GM21717 (cell line): ENCODE measurements at regions not wholly inside any gene's neighbourhood (a gene's known extent, or its start where the extent isn't known, plus 50 kb on each side); places are given as distances from the start of the nearest gene placed in this dataset.

Experiments
- ATAC-seq: cut with Tn5 transposase; IDR thresholded peaks from one replicate; pipeline ENCODE4 v1.9.1; 2021; ENCODE audit warnings: mild to moderate bottlenecking, moderate library complexity; ENCODE audit not compliant: unreplicated experiment

DNA sequence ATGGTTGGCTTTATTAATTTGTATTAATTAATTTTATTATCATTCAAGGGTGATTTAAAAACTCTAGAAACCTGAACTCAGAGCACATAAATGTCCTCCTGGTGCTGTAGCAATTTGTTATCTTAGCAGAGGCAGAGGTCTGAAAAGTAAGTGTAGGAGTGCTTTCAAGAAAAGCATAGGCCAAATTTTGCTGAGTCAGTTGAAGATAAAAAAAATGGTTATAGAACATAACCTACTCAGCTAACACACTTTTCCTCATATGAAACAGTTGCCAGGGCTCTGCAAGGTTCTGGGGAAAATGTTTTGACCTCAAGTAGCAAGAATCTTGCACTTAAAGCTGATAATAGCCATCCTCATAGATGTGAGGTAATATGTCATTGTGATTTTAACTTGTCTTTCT, 53.5 kb upstream of the CHODL start:
- no peak for ATAC-seq

DNA sequence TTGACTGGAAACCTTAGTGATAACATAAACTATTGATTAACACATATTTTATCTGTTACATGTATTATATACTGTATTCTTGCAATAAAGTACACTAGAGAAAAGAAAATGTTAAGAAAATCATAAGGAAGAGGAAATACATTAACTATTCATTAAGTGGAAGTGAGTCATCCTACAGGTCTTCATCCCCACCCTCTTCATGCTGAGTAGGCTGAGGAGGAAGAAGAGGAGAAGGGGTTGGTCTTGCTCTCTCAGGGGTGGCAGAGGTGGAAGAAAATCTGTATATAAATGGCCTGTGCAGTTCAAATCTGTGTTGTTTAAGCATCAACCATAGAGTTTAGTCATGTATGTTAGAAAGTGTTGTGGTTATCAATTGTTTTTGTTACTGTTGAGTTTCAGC, 66.1 kb upstream of the CHODL start:
- no peak for ATAC-seq

DNA sequence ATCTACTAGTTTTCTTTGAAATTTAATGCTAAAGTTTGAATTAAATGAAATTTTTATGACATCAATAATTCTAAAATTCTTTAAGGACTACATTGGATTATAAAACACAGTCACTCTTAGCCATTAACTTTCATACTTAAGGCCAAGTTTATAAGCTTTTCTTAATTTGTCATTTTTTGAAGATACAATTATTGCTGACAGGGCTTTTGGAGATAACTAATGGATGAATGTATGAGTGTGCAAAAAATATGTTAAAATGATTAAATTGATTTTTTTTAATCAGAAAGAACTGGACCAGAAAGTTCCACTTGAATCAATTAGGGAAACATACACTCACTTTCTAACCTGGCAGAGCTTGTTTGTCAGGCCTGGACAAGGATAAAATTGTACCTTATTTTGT, 70.3 kb upstream of the CHODL start:
- no peak for ATAC-seq

DNA sequence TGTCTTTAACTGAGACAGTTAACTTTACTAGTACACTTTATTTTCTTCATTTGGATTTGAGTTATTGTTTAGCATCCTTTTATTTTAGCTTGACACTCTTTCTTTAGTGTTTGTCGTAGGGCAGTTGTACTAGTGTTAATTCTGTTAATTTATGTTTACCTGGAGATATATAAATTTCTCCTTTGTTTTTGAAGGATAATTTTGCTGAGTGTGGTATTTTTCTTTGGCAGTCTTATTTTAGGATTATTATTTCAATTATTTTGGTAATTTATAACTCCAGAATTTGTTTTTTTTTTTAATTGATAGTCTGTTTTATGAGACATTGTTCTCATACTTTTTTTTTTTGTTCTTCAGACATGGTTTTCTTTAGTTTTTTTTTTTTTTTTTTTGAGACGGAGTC, 73.8 kb upstream of the CHODL start:
- no peak for ATAC-seq

DNA sequence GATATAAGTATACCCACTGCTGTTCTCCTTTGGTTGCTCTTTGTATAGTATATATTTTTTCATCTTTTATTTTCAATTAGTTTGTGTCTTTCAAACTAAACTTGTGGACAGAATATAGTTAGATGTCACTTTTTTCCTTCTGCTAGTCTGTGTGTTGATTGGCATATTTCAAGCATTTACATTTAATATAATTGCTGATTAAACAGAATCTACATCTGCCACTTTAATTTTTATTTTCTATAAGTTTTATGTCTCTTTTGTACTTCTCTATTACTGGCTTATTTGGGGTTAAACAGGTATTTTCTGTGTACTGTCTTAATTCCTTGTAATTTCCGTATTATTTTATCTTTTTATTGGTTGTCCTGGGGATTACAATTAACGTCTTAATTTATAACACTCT, 74.4 kb upstream of the CHODL start:
- no peak for ATAC-seq

DNA sequence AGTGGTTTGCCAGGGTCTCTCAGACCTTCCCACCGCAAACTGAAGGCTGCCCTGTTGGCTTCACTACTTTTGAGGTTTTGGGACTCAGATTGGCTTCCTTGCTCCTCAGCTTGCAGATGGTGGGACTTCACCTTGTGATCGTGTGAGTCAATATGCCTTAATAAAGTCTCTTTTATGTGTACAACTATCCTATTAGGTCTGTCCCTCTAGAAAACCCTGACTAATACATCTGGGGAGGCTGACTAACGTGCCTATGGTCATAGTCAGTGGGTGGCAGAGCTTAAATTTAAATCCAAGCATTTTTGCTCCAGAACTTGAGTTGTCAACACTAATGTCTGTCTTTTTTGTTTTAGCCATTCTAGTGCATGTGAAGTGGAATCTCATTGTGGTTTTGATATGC, 76.5 kb upstream of the CHODL start:
- no peak for ATAC-seq

DNA sequence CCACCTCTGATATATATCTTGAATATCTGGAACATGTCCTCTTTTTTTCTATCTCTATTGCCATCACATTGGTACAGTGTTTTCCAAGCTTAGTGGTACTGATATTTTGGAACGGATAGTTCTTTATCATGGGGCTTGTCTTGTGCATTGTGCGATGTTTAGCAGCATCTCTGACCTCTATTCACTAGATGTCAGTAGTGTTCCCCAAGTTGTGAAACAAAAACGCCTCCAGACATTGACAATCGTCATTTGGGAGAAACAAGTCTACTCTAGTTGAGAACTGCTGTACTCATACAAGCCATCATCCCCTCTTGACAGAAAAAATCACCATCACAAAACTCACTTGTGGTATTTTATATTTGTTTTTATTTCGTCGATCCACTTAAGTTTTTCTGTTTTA, 79.7 kb upstream of the CHODL start:
- ATAC-seq = no peak

DNA sequence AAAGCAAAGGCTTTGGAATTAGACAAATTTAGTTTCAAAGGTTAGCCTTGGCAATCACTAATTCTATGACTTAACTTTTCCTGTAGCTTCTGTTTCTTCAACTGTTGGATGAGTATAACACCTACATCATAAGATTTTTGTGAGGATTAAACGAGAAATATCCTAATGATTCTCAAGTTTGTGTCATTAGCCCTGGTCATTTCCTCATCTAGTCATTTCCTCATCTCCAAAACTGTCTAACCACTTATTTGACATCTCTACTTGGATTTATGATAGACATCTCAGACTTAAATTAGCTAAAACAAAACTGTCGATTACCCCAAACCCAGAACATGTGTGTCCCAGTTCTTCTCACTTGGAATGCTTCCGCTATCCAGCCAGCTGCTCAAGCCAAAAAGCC, 80.2 kb upstream of the CHODL start:
- ATAC-seq = no peak

DNA sequence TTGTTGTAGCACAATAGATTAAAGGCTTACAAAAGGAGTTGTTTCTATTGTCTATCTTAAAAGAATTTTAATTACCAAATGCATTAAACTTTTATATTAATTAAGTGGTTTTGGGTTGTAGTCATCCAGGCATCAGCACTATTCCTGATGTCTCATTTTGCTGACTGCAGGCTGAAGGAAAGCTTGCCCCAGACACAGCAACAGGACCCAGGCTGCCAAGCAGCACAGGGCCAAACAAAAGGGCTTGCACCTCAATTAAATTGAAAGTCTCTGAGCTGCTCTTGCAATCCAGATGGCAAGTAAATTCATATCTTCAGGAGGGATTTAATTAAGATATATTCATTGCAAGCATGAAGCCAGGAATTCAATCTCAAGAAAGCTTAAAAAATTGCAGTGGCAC, 80.7 kb upstream of the CHODL start:
- ATAC-seq = no peak

DNA sequence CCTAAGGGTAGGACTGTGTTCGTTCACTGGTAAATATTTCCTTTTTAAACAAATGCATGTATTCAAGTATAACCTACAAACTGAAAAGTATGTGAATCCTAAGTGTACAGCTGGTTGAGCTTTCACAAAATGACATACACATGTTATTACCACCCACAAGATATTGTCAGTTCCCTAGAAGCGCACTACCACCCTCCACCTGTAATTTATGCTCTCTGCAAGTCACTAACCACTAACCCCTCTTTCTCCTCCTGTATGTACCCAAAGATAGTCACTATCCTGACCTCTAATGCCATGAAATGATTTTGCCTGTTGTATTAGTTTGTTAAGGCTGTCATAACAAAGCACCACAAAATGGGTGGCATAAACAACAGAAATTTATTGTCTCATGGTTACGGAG, 82.8 kb upstream of the CHODL start:
- ATAC-seq = no peak

DNA sequence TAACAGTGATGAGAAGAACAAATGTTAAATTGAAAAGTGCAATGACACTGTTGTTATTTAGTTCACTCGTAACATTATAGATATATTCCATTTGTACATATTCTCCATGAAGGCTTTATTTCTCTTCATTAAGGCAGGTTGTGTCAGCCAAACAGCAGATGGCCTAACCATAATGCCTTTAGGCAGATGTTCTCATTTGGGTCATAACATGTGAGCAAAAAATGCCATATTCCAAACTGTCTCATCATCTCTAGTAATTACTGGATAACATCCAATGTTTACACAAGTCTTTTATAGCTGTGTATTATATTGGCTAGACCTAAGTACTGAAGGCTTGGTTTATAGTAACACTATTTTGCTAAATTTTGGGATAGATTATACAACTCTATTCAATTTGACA, 87.2 kb upstream of the CHODL start:
- no peak for ATAC-seq

DNA sequence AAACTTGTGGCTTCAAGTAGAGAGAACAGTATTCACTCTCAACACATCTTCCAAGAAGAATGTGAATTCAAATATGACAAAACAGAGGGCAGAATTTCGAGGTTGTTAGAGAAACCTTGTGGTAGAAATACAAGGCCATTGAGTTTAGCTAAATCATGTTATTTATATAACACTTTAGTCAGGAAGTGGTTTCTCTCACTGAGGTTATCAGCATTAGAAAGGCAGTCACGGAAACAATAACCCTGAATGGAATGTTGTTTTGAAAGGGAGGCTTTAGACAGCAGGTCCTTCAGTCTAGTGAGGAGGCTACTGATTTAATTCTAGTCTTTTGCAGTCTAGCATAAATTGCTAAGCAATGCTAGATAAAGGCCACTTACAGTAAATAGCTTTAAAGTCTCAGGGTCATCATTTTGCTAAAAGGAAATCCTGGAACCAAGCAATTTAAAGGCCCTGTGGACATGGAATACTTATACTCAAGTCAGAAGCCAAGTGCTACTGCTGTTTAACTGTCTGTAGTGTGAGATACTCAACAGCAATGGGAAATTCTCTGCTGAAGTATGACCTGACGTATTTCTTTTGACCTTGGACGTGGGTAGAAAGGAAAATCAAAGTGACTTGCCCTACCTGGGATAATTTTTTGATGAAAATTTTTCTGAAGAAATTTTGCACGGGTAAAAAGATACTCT, 89.0 kb upstream of the CHODL start:
- ATAC-seq = no peak

DNA sequence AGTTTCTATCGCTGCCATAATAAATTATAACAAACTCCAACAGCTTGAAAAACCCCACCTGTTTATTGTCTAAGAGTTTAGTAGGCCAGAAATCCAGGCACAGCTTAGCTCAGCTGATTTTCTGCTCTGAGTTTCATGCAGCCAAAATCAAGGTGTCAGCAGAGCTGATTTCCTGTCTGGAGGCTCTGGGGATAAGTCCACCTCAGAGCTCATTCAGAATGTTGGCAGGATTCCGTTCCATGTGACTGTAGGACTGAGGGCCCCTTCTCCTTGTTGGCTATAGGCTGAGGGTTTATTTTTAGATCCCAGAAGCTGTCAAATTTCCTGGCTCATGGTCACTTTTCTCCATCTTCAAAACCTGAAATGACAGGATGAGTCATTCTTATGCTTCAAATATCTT, 91.6 kb upstream of the CHODL start:
- no peak for ATAC-seq

DNA sequence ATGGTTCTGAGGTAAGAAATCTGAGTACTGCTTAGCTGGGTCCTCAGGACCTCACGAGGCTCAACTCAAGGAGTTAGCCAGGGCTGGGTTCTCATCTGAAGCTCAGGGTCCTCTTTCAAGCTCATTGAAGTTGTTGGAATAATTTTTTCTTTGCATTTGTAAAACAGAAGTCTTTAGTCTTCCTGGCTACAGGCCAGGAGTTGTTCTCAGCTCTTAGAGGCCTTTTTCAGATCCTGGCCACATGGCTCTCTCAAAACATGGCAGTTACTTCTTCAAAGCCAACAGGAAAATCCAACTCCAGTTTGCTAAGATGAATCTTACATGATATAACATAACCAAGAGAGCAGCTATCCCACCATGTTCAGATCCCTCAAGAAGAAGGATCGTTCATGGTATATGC, 92.3 kb upstream of the CHODL start:
- ATAC-seq = no peak

DNA sequence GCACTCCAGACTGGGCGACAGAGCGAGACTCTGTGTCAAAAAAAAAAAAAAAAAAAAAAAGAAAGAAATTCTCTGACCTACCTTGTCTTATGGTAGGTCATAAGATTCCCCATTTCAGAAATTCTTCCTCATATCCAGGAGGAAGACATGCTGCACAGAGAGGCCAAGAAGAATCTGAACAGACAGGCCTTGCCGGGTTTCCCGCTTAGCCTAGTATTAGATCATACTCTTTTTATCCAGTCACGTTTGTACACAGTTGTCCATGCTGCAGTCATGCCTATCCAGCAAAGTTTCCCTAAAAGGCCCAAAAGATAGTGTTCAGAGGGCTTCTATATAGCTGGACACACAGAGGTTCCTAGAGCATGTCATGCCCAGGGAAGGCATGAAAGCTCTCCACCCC, 93.6 kb upstream of the CHODL start:
- no peak for ATAC-seq

DNA sequence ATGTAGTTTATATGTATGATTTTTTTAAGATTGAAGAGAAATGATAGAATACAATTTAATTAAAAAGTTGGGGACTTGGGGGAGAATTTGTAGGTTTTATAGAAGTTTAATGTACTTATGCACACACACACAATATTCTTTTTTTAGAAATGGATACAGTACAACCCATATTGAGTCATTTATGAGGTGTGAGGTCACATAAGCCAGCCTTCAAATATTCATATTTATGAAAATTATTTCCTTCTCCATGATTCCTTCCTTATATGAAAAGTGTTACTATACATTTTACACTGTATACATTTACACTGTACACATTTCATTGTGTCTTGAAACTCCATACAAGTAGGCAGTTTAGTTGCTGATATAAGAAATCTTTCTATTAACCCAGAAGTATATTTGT, 96.2 kb upstream of the CHODL start:
- ATAC-seq = no peak

DNA sequence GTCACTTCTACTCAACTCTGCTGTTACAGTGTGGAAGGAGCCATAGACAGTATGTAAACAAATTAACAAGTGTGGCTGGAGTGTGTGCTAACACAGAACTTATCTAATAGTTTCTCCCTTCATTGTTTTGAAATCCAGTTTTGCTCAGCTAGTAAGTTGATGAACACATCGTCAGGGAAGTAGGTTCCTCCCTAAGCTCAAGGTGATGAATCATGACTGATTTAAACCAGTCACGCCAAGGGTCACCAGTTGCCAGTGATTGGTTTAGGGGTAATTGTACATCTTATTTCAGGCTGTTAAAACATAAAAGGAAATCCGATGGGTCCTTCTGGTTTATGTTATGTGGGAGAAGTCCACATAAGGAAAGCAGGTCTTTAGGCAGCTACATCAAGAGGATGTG, 97.0 kb upstream of the CHODL start:
- no peak for ATAC-seq

DNA sequence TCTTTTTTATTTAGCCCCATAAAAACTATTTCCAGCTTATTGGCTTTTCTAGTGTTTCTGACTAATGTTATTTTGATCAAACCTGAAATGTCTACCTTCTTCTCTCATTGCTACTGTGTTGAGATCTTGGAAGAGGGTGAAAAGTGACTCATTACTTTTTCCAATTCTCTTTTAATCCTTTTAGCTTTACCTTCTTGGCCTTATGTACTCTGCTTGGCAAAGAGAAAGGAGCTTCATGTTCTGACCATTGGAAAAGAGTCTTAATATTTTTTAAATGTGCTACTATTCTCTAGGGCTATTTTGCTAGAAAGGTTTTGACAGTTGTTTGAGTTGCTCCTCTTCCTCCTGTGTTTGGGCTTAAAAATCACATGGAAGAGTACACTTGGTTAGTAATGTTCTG, 97.8 kb upstream of the CHODL start:
- no peak for ATAC-seq

DNA sequence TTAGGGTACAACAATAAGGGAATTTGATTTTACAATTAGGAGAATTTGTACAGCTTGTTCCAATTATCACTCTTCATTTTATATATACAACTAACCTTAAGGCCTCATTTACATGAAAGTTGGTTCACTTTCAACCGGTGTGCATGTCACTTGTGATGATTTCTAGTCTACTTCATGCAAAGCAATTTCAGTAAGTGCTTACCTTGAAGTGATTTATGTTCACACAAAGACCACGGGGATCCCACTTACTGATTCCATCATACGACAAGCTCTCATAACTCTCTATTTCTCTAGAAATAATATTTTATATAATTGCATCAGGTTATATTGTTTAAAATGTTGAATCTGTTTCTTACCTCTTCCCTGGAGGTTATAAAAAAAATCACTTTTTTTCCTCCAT, 100.3 kb upstream of the CHODL start:
- ATAC-seq = no peak

DNA sequence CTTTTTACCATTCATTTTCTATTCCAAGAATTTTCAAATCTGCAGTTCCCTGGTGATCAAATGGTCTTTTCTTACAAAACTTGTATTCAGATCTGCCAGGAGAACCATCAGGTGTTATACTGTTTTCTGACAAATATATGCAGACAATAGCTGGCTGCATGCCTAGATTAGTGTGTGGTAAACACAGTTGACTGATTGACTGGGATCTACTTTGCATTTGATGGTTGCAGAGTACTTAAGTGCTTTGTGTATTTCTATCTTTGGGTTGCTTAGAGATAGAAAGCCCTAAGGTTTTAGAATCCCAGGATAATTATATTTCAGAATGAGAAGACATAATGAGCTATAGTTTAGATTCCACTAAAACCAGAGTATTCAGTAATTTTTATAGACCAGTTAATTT, 102.0 kb upstream of the CHODL start:
- ATAC-seq = no peak

DNA sequence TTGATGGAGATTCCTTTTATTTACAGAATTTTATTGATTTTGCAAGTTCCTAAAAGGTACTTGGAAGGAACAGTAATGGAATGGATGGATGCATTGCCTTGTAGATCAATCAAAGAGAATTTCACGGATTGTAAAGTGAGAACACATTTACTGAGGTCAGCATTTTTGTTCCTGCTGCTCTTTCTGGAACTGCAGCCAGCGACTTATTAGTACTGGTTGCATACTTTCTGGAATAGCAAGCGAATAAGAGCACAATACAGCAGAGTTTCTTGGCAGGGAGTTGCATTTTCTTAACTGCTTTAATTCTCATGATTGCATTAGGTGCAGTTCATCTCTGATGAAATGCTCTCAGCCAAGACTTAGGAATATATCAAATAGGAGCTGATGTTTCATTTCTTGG, 106.1 kb upstream of the CHODL start:
- ATAC-seq = no peak

DNA sequence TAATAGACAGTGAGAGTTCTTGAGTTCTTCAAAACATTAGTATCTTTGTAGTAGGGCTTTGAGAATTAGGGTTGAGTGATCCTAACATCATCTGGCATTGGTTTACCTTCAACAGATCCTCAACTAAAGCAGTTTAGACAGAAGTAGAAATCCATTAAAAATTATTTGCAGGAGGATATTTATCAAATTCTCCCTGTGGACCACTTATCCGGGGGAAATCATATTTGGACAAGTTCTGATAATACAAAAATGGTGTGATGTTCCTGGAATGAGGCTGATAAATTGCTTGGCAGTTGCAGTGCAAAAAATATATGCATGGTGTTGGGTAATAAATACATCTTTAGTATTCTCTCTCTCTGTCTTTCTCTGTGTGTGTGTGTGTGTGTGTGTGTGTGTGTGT, 115.1 kb upstream of the CHODL start:
- ATAC-seq = no peak

DNA sequence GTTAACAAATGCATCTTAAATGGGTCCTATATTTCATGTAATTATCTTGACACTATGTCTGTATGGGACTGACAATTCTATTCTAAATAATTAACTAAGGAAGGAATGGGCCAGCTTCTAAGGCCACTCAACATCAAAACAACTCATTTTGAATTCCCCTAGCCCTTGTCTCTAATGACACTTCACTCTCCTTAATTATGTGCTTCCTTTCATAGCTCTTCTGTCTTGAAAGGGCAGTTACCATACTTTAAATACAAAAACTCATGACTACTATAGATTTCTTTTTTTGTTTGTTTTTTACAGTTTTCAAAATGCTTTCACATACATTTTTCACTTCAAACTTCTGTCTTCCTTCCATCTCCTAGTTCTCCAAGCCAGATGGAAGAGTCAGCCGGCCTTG, 126.1 kb upstream of the CHODL start:
- no peak for ATAC-seq

DNA sequence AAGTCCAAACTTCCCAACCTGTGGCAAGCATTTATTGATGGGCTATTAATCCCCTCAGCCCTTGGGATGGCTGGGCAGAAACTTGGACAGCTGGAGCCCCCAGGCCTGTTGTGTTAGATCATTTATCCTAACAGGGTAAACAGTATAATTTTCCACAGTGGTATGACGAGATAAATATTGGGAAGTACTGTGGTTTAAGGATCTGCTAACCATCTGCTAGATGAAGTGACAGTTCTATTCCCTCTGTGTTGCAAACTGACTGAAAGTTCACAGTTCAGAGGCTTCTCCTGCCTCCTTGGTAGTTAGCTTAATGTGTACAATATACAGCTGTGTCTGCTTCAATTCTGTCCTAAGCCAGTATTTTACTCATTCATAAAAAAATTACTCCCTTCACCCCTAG, 127.5 kb upstream of the CHODL start:
- no peak for ATAC-seq
